ENCODE measurements at regions not wholly inside any gene's neighbourhood (a gene's known extent, or its start where the extent isn't known, plus 50 kb on each side); places are given as distances from the start of the nearest gene placed in this dataset.

DNA sequence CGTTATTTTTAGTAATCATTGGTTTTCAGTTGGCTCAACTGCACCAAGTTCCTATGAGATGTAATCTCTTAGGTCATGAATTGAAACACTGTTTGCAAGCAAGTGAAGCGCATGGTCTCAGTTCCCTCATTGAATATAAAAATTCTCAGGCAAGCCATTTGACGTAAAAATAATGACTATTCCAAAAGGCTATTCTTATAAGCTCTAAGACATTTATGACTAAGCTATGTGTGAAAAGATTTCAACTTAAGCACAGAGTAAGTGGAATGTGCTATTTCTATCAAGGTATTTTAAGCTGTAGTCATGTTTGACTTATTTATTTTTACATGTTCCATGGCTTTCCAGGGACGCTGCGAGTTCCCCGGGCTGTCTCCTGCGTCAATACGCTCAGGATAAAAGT is 248.5 kb downstream of the THBS2 start:
- TF ChIP-seq EZH2 (IDR thresholded peaks at IDR 0.05; ENCODE audit: borderline replicate concordance, low read length): no peak
- TF ChIP-seq, protein P1, sequence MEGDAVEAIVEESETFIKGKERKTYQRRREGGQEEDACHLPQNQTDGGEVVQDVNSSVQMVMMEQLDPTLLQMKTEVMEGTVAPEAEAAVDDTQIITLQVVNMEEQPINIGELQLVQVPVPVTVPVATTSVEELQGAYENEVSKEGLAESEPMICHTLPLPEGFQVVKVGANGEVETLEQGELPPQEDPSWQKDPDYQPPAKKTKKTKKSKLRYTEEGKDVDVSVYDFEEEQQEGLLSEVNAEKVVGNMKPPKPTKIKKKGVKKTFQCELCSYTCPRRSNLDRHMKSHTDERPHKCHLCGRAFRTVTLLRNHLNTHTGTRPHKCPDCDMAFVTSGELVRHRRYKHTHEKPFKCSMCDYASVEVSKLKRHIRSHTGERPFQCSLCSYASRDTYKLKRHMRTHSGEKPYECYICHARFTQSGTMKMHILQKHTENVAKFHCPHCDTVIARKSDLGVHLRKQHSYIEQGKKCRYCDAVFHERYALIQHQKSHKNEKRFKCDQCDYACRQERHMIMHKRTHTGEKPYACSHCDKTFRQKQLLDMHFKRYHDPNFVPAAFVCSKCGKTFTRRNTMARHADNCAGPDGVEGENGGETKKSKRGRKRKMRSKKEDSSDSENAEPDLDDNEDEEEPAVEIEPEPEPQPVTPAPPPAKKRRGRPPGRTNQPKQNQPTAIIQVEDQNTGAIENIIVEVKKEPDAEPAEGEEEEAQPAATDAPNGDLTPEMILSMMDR (conservative IDR thresholded peaks at IDR 0.05 in 1 of 2, IDR thresholded peaks at IDR 0.05 in 1 of 2; ENCODE audit: extremely low read depth in 1 of 2, insufficient read depth in 1 of 2, low read depth in 1 of 2, low read length in 2 of 2): no peak

Data from mammary epithelial cell (primary cell).